ENCODE measurements at regions not wholly inside any gene's neighbourhood (a gene's known extent, or its start where the extent isn't known, plus 50 kb on each side); places are given as distances from the start of the nearest gene placed in this dataset.
"Not testable (repeated sequence)": the region's sequence is repeated elsewhere in the genome, so short reads cannot be mapped to it uniquely, and the experiment has no call there.

DNA sequence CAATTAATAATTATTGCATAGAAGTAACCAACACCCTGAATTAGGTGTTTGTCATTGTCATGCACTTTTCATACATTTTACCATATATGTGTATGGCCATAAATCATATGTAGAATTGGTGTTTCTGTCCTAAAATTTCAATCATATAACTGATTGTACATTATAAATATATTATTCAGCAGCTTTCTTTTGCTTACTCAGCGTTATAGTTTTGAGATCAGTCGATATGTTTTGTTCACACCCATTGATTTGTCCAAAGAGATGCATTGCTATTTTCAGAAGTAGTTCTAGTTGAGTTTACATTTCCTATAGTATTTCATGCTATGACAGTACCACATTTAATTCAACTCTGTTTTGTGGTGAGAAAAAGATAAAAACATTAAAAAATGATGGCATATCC, 50.5 kb upstream of the PARP4 start:
- in situ Hi-C loops (cut with HindIII; ENCODE audit: low pct_unique_long_range_greater_than_20kb, low sequenced_read_pairs) = no loop called here
- DNase-seq (ENCODE audit: low read depth, low spot score) = no peak

DNA sequence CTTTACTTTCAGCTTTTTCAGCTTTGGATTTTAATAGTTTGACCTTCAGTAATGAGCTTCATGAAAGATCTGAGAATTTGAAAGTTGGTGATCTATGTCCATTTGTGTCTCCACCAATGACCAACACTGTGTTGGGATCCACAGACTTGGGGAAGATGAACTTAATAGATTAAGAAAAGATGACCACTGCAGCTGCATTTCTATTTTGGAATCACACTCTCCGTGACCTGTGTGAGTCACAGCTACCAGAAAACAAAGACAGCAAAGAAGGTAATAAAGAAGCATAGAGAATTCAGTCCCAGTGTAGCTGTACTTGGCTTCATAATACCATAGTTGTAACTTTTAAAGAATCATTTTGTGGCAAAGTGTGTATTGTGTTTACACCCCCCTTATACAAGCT, 51.4 kb upstream of the PARP4 start:
- peak; percentile 63 for DNase-seq (ENCODE audit: low read depth, low spot score)
- in situ Hi-C loops (cut with HindIII; ENCODE audit: low pct_unique_long_range_greater_than_20kb, low sequenced_read_pairs) = not testable (repeated sequence)

DNA sequence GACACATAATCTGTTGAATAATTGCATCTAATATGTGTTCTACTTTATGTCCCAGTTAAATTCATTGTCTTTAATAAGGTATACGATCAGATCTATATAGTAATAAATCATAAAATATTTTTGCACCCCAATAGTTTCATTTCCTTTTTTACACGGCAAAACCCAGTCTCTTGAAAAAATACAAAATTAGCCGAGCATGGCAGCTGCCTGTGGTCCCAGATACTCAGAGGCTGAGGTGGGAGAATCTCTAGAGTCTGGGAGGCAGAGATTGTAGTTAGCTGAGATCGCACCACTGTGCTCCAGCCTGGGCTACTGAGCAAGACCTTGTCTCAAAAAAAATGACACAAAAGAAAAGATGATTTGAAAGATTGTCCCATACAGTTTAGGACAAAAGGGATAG, 52.3 kb upstream of the PARP4 start:
- in situ Hi-C loops (cut with HindIII; ENCODE audit: low pct_unique_long_range_greater_than_20kb, low sequenced_read_pairs) = no loop called here
- no peak for DNase-seq (ENCODE audit: low read depth, low spot score)

DNA sequence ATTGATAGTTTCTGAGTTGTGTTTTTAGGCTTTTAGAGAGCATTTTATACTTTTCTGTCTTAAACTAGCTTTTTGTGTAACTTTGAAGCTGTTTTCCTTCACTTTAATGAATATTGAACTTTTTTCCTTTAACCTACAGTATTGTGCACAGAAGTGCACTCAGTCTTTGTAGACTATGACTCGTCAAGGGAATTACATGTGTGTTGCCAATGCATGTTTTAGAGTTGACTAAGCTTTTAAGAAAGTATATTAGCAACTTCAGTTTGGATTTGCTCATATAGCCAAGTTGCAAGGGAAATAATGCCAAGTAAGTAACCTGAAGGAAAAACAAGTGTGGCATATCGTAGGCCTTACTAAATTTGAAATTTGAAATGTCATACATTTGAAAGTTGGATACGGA, 55.0 kb upstream of the PARP4 start:
- DNase-seq (ENCODE audit: low read depth, low spot score); in situ Hi-C loops (cut with HindIII; ENCODE audit: low pct_unique_long_range_greater_than_20kb, low sequenced_read_pairs): not testable (repeated sequence)

DNA sequence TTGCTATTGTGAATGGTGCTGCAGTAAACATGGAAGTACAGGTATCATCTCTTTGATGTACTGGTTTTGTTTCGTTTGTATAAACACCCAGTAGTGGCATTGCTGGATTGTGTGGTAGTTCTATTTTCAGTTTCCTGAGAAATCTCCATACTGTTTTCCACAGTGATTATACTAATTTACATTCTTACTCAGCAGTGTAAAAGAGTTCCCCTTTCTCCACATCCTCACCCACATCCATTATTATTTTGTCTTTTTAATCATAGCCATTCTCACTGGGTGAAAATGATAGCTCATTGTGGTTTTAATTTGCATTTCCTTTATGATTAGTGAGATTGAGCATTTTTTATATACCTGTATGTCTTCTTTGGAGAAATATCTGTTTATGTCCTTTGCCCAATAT, 62.3 kb upstream of the PARP4 start:
- DNase-seq (ENCODE audit: low read depth, low spot score) = no peak
- in situ Hi-C loops (cut with HindIII; ENCODE audit: low pct_unique_long_range_greater_than_20kb, low sequenced_read_pairs) = no loop called here

DNA sequence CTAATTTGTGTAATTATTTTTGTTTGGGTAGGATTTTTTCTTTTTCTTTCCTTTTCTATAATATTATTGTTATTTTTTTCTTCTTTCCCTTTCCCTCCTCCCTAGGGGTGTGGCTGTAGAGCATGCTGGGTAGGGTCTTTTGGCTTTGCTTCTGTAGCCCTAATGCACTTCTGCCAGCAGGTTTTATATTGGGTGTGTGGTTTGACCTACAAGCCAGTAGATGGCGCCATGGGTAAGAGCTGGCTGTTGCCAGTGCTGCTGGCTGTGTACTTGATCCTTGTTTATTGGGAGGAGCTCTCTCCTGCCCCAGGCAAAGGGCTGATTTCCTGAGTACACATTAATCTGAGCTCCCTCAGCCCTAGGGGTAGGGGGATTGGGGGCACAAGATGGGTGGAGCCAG, 67.7 kb upstream of the PARP4 start:
- in situ Hi-C loops (cut with HindIII; ENCODE audit: low pct_unique_long_range_greater_than_20kb, low sequenced_read_pairs) = not testable (repeated sequence)
- DNase-seq (ENCODE audit: low read depth, low spot score) = peak; percentile 72

DNA sequence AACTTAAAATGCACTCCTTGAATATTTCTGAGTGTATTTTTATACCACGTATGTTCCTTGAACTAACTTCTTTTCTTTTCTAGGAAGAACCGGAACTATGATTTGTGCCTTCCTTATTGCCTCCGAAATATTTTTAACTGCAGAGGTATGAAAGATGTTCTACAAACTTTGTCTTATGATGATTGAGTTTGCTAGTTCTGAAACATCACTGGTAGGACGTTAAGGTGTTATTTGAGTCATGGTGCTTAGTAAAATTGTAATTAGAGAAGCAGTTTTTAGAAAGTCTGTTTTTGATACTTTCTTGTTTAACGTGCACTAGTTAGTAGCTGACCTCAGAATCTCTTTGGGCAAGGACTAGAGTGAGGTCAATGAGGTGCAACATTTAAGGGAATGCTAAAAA, 69.0 kb upstream of the PARP4 start:
- in situ Hi-C loops (cut with HindIII; ENCODE audit: low pct_unique_long_range_greater_than_20kb, low sequenced_read_pairs); DNase-seq (ENCODE audit: low read depth, low spot score): not testable (repeated sequence)

DNA sequence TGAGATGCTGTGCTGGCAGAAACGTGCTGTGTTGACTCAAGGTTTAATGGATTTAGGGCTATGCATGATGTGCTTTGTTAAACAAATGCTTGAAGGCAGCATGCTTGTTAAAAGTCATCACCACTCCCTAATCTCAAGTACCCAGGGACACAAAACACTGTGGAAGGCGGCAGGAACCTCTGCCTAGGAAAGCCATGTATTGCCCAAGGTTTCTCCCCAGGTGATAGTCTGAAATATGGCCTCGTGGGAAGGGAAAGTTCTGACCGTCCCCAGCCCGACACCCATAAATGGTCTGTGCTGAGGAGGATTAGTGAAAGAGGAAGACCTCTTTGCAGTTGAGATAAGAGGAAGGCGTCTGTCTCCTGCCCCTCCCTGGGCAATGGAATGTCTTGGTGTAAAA, 79.1 kb upstream of the PARP4 start:
- in situ Hi-C loops (cut with HindIII; ENCODE audit: low pct_unique_long_range_greater_than_20kb, low sequenced_read_pairs); DNase-seq (ENCODE audit: low read depth, low spot score): not testable (repeated sequence)

DNA sequence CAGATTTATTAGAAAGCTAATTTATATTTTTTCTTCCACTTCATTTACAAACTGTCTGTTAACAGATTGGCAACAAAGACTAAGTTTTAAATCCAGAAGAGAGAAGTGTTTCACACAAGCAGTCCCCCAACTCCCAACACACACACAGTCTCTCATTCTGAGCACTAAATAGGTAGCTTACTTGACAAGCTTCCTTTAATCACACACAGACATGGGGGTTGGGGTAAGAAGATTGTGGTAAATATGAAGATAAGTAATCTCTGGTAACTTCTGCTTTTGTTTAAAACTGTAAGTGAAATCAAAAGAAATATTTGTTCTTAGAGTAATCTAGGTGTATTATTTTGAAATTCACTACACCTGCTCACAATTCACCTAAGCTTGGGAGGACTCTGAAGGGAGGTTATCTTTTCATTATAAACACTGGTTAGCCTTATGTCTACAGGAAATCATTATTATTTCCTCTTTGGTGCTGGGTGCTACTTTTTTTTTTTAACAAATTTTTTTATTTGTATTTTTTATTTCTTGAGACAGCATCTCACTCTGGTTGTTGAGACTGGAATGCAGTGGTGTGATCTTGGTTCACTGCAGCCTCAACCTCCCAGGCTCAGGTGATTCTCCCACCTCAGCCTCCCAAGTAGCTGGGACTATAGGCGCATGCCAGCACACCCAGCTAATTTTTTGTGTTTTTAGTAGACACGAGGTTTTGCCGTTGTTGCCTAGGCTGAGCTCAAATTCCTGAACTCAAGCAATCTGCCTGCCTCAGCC, 82.1 kb upstream of the ATP12A start:
- in situ Hi-C loops (cut with HindIII; ENCODE audit: low pct_unique_long_range_greater_than_20kb, low sequenced_read_pairs); DNase-seq (ENCODE audit: low read depth, low spot score): not testable (repeated sequence)

DNA sequence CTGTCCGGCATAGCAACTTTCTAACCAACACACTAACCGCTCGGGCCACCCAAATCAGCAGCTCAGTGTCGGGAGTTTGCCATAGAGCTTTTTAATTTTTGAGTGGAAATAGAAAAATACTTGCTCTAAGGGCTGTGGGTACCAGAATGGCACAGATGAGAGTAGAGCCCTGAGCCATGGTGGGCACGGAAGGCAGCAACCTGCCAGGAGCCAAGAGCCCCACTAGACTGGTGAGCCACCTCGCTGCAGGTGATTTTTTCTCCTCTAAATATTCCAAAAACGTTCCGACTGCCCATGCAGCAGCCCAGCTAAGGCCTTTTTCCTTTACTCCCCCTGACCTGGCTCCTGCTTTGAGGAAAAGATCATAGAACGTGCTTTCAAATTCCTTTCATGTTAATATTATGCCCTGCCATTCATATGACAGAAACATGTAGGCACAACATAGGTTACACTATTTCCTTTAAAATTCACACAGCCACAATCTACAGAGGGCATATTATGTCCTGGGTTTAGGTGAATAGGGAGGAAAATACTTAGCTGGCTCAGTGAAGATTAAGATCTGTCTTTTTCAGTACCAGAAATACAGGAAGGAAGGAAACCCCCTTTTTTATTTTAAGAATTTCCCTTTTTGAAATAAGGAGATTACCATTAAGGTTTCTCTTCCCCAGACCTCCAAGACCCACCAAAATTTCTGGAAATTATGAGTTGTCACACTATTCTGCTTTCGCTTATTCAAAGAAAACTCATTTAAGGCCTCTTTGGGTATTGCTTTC, 81.0 kb upstream of the ATP12A start:
- DNase-seq (ENCODE audit: low read depth, low spot score); in situ Hi-C loops (cut with HindIII; ENCODE audit: low pct_unique_long_range_greater_than_20kb, low sequenced_read_pairs): not testable (repeated sequence)

DNA sequence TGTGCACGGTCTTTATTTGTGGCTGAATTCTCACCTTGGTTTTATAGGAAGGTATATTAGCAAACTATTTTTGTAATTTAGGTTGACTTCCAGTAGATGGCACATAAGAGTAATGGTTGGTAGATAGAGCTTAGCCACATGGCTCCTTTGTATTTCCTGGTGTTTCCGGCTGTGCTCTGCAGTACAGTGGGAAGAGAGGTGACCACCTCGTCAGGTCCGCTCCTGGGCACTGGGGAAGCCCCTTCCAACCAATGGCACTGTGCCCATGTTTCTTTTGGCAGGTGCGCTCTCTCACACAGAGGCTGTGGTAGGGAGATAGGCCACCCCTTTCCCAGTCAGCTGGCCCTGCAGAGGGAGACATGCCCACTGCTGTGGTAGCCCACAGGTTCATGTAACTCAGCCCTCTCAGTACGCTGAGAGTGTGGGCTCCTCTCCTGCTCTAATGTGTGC, 74.3 kb upstream of the ATP12A start:
- in situ Hi-C loops (cut with HindIII; ENCODE audit: low pct_unique_long_range_greater_than_20kb, low sequenced_read_pairs) = no loop called here
- DNase-seq (ENCODE audit: low read depth, low spot score) = no peak

DNA sequence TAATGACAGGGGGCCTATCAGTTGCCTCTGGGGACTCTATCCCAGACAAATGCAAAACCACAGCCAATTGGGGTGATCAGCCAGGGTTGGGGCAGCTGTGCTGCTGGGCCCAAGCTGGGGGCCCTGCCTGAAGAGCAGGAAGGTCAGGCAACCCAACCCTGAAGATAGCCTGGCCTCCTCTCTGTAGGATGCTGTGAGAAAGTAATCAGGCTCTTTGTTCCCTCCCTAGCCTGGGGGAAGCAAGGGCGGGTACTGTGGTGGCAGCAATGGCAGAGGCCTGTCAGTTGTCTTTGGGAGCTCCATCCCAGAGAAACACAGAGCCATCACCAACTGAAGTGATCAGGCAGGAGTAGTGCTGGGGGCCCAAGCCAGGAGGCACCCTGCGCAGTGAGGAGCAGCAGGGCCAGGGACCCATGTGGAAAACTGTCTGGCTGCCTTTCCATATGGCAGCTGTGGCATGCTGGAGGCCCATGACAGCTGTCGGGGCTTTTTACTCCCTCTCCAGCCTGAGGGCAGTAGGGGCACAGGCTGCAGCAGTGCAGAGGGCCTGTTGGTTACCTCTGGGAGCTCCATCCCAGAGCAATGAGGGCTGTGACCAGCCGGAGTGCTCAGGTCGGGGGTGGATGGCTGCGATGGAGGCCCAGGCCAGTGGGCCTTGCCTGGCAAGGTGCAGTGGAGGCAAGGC, 73.6 kb upstream of the ATP12A start:
- no peak for DNase-seq (ENCODE audit: low read depth, low spot score)
- in situ Hi-C loops (cut with HindIII; ENCODE audit: low pct_unique_long_range_greater_than_20kb, low sequenced_read_pairs) = no loop called here

DNA sequence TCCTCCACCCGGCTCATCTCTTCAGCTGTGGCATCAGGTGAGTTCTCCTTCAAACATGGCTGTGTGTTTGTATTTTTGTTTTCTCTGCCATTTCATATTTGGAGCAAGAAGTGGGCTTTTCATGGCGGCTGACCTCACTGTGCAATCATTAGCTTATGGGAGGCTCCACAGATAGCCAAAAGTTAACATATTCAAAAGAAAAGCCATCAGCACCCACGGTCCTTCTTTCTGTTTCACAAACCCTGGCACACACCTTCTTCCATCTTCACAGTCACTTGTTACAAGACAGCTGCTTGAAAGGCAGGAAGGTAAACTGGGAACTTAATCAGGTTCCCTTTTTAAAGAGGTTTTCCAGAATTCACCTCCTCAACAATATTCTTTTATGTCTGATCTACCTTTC, 69.3 kb upstream of the ATP12A start:
- in situ Hi-C loops (cut with HindIII; ENCODE audit: low pct_unique_long_range_greater_than_20kb, low sequenced_read_pairs) = no loop called here

DNA sequence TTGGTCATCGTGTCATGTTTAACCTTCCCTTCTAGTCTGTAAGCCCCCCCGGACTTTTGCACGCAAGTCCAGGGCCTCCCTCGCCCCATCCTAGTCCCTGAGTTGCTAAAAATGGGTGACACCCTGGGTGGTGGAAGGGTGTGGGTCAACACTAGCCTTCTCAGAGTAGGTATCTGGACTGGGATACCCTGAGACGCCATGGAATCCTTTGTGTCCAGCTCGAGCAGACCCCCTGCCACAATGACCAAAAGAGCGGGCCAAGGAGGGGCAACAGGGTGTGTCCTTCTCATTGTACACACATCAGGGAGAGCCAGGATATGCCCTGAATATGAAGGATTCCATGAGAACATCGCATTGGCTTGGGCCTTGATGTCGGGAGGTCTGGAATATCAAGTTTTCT, 67.5 kb upstream of the ATP12A start:
- in situ Hi-C loops (cut with HindIII; ENCODE audit: low pct_unique_long_range_greater_than_20kb, low sequenced_read_pairs) = no loop called here
- DNase-seq (ENCODE audit: low read depth, low spot score) = no peak

More for the DNA sequence above, 69.3 kb upstream of the ATP12A start:
- DNase-seq (ENCODE audit: low read depth, low spot score) = no peak

DNA sequence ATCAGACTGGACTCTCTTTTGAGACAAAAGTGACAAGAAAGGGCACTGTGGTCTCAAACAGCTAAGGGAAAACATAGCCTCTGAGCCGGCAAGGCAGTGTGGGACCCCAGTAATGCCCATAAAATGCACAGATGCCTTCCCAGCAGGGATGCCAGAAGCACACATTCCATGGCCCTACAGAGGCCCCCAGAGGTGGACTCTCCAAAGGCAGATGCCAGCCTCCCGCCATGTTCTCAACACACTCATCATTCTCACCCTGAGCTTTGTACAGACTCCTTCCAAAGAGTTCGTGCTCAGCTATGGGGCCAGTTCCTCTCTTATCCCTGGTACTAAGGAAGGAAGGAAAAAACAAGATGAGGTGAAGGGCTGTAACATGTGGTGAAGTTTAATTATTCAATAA, 67.1 kb upstream of the ATP12A start:
- in situ Hi-C loops (cut with HindIII; ENCODE audit: low pct_unique_long_range_greater_than_20kb, low sequenced_read_pairs) = no loop called here
- no peak for DNase-seq (ENCODE audit: low read depth, low spot score)

DNA sequence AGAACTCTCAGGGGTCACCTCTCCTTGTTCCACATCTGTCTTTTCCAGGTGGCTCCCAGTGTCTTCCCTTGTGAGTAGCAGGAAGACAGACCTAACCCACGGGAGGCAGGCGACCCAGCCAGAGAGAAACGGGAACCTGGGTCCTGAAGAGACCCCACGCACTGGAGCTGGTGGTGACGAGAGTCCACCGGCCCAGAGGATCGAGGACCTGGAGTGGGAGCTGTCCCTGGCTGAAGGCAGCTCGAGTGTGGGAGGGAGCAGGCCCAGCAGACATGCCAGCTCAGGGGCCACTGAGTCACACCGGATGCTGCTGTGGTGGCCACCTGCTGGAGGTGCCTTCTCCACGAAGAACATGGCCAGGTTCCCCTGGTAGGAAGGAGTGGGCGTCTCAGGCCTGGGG, 66.5 kb upstream of the ATP12A start:
- in situ Hi-C loops (cut with HindIII; ENCODE audit: low pct_unique_long_range_greater_than_20kb, low sequenced_read_pairs) = no loop called here
- DNase-seq (ENCODE audit: low read depth, low spot score) = no peak

DNA sequence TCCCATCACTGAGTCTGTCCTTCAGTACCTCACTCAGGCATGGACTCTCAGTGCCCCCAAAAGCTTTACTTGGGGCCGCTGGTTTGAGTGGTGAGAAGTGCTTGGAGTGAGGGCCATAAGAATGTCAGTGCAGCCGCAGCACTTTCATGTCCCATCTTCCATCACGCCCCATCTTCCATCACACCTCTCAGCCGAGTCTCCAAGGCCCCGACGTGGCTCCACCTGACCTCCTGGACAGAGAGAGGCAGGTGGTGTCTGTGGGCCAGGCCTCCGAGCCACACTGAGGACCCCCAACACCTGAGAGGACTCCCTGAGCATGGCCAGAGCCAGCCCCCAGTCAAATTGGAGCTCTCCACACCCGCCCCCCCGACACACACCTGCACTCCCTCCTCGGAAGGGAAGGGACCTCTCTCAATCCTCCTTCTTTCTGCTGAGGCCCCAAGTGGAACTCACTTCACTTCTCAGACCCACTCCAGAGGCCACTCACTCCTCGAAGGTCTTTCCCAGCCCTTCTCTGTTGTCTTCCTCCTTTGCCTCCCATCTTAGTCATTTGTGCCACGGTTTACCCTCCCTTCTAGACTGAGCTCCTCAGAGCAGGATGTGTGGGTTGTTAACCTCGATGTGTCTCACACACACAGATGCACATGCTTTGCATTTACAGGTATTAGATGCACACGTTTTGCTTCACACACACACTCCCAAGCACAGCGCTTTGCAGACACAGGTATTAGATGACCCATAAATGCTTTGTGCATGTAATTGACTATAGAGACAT, 65.7 kb upstream of the ATP12A start:
- in situ Hi-C loops (cut with HindIII; ENCODE audit: low pct_unique_long_range_greater_than_20kb, low sequenced_read_pairs) = no loop called here
- DNase-seq (ENCODE audit: low read depth, low spot score) = no peak

DNA sequence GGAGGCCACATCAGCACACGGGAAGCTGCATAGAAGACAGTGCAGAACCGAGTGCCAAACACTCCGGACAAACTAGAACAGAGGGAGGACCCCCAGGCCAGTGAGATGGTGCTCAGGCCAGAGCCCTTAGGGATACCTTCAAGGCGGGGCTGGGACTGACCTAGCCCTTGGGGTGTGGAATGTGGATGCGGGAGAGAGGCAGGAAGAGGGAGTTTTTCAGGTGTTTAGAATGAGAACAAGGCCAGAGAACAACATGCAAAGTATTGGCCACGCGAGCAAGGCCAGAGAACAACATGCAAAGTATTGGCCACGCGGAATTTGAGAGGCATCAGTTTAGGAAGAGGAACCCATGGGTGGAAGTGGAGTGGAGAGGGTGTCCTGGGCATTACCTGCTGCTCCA, 65.1 kb upstream of the ATP12A start:
- in situ Hi-C loops (cut with HindIII; ENCODE audit: low pct_unique_long_range_greater_than_20kb, low sequenced_read_pairs) = no loop called here

More for the DNA sequence above, 65.1 kb upstream of the ATP12A start:
- no peak for DNase-seq (ENCODE audit: low read depth, low spot score)
